ENCODE measurements at regions not wholly inside any gene's neighbourhood (a gene's known extent, or its start where the extent isn't known, plus 50 kb on each side); places are given as distances from the start of the nearest gene placed in this dataset.

GRCh38 chr4:147078875-147079658 lies 133.4 kb upstream of the TTC29 start:
- no peak for TF ChIP-seq BRD4 (IDR thresholded peaks at IDR 0.05)
- no peak for TF ChIP-seq TCF15 (CRISPR knock-in tag; IDR thresholded peaks at IDR 0.05)
- no peak for TF ChIP-seq ZEB2 (IDR thresholded peaks at IDR 0.05)
- no peak for TF ChIP-seq PHB (CRISPR knock-in tag; IDR thresholded peaks at IDR 0.05)
- TF ChIP-seq ZNF143 (CRISPR knock-in tag; IDR thresholded peaks at IDR 0.05), result no peak
- TF ChIP-seq MYBL2 (IDR thresholded peaks at IDR 0.05; ENCODE audit: low read depth), result no peak
- no peak for TF ChIP-seq MYBL2 (CRISPR knock-in tag; IDR thresholded peaks at IDR 0.05; ENCODE audit: borderline replicate concordance)
- TF ChIP-seq SMARCA4 (IDR thresholded peaks at IDR 0.05), result no peak
